Duodenal mucosa (tissue), 2 donors: ENCODE measurements at regions not wholly inside any gene's neighbourhood (a gene's known extent, or its start where the extent isn't known, plus 50 kb on each side); places are given as distances from the start of the nearest gene placed in this dataset.

Source experiments
- H3K27ac ChIP-seq: one replicate; pipeline ENCODE4 v1.7.0; 2013; ENCODE audit warnings: low read depth, low read length
- H3K27me3 ChIP-seq, 2 donors: one replicate each; pipeline ENCODE4 v1.7.0; 2013; ENCODE audit warnings: low read length in 2 of 2, control low read depth in 1 of 2; ENCODE audit not compliant: insufficient read depth in 2 of 2, control insufficient read depth in 1 of 2
- H3K36me3 ChIP-seq, 2 donors: one replicate each; pipeline ENCODE4 v1.7.0; 2013; ENCODE audit warnings: low read length in 2 of 2, control low read depth in 1 of 2; ENCODE audit not compliant: insufficient read depth in 2 of 2, control insufficient read depth in 1 of 2
- H3K4me1 ChIP-seq, 2 donors: one replicate each; pipeline ENCODE4 v1.7.0; 2013; ENCODE audit warnings: low read length in 2 of 2, control low read depth in 1 of 2; ENCODE audit not compliant: insufficient read depth in 2 of 2, control insufficient read depth in 1 of 2
- H3K4me3 ChIP-seq, 2 donors: one replicate each; pipeline ENCODE4 v1.7.0; 2013; ENCODE audit warnings: low read length in 2 of 2, low read depth in 1 of 2
- H3K9ac ChIP-seq, 2 donors: one replicate each; pipeline ENCODE4 v1.7.0; 2013; ENCODE audit warnings: low read length in 2 of 2, low read depth in 1 of 2
- H3K9me3 ChIP-seq, 2 donors: one replicate each; pipeline ENCODE4 v1.7.0; 2013; ENCODE audit warnings: low read length in 2 of 2, control low read depth in 1 of 2; ENCODE audit not compliant: control insufficient read depth in 1 of 2

- Histone ChIP-seq H3K27ac (no peak overlapping the region), H3K4me3 (no peak overlapping the region)
Measured at GRCh38 chr13:109355875-109356434, 430.4 kb downstream of the IRS2 start.

GRCh38 chr13:109355166-109355565, 431.2 kb downstream of the IRS2 start:
- Histone ChIP-seq H3K36me3 (no peaks in the 10 kb centered on the region), H3K27ac (no peak overlapping the region), H3K4me3 (no peak overlapping the region), H3K4me1 (no peaks in the 10 kb centered on the region), H3K9me3 (no peaks in the 10 kb centered on the region), H3K9ac (no peak overlapping the region), H3K27me3 (no peaks in the 10 kb centered on the region)

More at GRCh38 chr13:109355875-109356434, 430.4 kb downstream of the IRS2 start:
- no peaks in the 10 kb centered on the region for H3K27me3 ChIP-seq
- no peak overlapping the region for H3K9ac ChIP-seq
- H3K9me3 ChIP-seq, result no peaks in the 10 kb centered on the region
- H3K4me1 ChIP-seq, result no peaks in the 10 kb centered on the region
- no peaks in the 10 kb centered on the region for H3K36me3 ChIP-seq

- Histone ChIP-seq H3K36me3 (no peaks in the 10 kb centered on the region), H3K27me3 (no peaks in the 10 kb centered on the region), H3K4me3 (no peak overlapping the region), H3K9me3 (no peaks in the 10 kb centered on the region), H3K9ac (no peak overlapping the region), H3K4me1 (no peaks in the 10 kb centered on the region), H3K27ac (no peak overlapping the region)
Measured at GRCh38 chr13:109351236-109351635, 435.1 kb downstream of the IRS2 start.

GRCh38 chr13:109348519-109349258, 437.7 kb downstream of the IRS2 start:
- Histone ChIP-seq H3K9me3 (no peaks in the 10 kb centered on the region), H3K27me3 (no peaks in the 10 kb centered on the region), H3K4me1 (no peaks in the 10 kb centered on the region), H3K27ac (no peak overlapping the region), H3K4me3 (no peak overlapping the region), H3K9ac (no peak overlapping the region), H3K36me3 (no peaks in the 10 kb centered on the region)

GRCh38 chr13:109346060-109346459, 440.3 kb downstream of the IRS2 start:
- no peaks in the 10 kb centered on the region for H3K4me1 ChIP-seq
- no peaks in the 10 kb centered on the region for H3K9me3 ChIP-seq
- H3K27ac ChIP-seq, result no peak overlapping the region
- H3K9ac ChIP-seq, result no peak overlapping the region
- no peak overlapping the region for H3K4me3 ChIP-seq
- no peaks in the 10 kb centered on the region for H3K36me3 ChIP-seq
- no peaks in the 10 kb centered on the region for H3K27me3 ChIP-seq

GRCh38 chr13:109345433-109345941, 440.9 kb downstream of the IRS2 start:
- Histone ChIP-seq H3K27me3 (no peaks in the 10 kb centered on the region), H3K9ac (no peak overlapping the region), H3K36me3 (no peaks in the 10 kb centered on the region), H3K9me3 (no peaks in the 10 kb centered on the region), H3K4me1 (no peaks in the 10 kb centered on the region), H3K4me3 (no peak overlapping the region), H3K27ac (no peak overlapping the region)

- H3K4me1 ChIP-seq, result no peaks in the 10 kb centered on the region
- H3K27ac ChIP-seq, result no peak overlapping the region
- H3K27me3 ChIP-seq, result no peaks in the 10 kb centered on the region
- no peak overlapping the region for H3K4me3 ChIP-seq
- no peaks in the 10 kb centered on the region for H3K9me3 ChIP-seq
- no peaks in the 10 kb centered on the region for H3K36me3 ChIP-seq
- no peak overlapping the region for H3K9ac ChIP-seq
Measured at GRCh38 chr13:109344552-109345157, 441.7 kb downstream of the IRS2 start.

- Histone ChIP-seq H3K4me3 (no peak overlapping the region), H3K9me3 (no peaks in the 10 kb centered on the region)
Measured at GRCh38 chr13:109336730-109337129, 449.7 kb downstream of the IRS2 start.

GRCh38 chr13:109333893-109334651, 452.3 kb downstream of the IRS2 start:
- H3K27ac ChIP-seq, result no peak overlapping the region
- H3K4me3 ChIP-seq, result no peak overlapping the region
- no peaks in the 10 kb centered on the region for H3K36me3 ChIP-seq
- peaks cover 0 to 7% of the 10 kb centered on the region in 2 donors for H3K4me1 ChIP-seq
- no peaks in the 10 kb centered on the region for H3K27me3 ChIP-seq
- no peaks in the 10 kb centered on the region for H3K9me3 ChIP-seq
- no peak overlapping the region for H3K9ac ChIP-seq

More at GRCh38 chr13:109336730-109337129, 449.7 kb downstream of the IRS2 start:
- H3K4me1 ChIP-seq, result peaks cover 0 to 7% of the 10 kb centered on the region in 2 donors
- no peaks in the 10 kb centered on the region for H3K27me3 ChIP-seq
- H3K36me3 ChIP-seq, result no peaks in the 10 kb centered on the region
- H3K9ac ChIP-seq, result no peak overlapping the region
- no peak overlapping the region for H3K27ac ChIP-seq
